Inferior parietal cortex (tissue), 1 donor: ENCODE measurements at regions not wholly inside any gene's neighbourhood (a gene's known extent, or its start where the extent isn't known, plus 50 kb on each side); places are given as distances from the start of the nearest gene placed in this dataset.
"Not testable (repeated sequence)": the region's sequence is repeated elsewhere in the genome, so short reads cannot be mapped to it uniquely, and the experiment has no call there.

Experiments
- DNase-seq: peaks from one replicate; pipeline ENCODE4 v3.0.0-alpha.2; 2016; ENCODE audit errors: extremely low spot score

DNA sequence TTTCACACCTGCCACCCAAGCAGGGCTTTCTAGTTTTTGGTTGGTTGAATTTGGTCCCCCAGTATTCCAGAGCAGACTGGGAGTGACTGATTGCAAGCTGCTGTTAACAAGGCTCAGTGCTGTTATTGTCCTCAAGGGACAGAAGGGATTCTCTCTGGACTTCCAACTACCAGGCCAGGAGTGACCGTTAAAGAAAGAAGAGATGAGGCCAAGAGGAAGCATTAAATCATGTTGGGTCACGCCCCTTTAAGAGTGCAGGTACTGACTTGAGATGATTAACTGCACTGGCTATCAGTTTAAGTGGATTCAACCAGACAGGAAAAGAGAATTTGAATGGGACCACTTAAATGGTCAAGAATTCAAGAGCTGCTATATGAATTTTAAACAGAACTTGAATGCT is 220.8 kb upstream of the PCSK5 start:
- DNase-seq: no peak

DNA sequence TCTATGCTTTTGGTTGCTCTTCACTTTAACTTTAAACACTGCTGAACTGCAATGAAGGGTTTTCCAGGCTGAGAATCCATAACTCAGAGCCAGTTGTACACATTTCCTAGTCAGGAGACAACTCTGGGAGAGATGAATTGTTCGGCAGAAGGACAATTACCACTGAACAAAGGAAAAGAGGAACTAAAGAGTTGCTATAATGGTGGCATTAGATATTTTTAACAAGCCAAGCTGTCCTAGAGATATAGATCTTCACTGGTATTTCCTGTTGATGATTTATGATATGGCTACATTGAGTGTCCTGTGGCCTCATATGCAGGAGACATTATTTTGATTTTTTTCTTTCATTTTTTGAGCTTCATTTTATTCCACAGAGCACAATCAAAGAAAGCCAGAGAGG is 219.1 kb upstream of the PCSK5 start:
- no peak for DNase-seq

DNA sequence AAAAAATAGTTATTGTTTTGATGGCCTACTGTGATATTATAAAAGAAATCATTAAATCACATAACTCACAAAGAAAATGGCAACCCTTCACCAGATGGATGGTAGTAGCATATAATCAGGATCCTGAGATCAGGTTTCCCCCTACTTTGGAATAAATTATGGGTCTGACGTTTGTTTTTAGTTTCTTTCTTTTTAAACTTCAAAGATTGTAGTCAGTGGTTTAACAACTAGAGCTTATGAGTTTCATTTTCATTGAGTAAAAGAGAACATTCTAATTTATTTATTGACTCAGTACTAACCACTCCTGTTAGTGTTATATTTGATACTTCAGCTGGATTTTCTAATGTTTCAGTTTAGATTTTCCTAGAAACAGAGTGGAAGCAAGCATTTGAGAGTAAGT is 218.0 kb upstream of the PCSK5 start:
- DNase-seq: no peak

DNA sequence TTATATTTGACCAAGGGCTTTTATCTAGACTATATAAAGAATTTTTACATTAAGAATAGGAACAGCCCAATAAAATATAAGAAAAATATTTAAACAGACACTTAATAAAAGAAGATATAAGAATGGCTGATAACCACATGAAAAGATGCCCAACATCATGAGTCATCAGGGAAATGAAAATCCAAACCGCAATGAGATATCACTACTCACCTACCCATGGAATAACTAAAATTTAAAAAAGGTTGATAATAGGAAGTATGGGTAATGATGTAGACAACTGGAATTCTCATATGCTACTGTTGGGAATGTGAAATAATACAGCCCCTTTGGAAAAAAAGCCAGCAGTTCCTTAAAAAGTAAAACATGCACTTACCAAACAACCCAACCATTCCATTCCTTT is 206.9 kb upstream of the PCSK5 start:
- DNase-seq: no peak

DNA sequence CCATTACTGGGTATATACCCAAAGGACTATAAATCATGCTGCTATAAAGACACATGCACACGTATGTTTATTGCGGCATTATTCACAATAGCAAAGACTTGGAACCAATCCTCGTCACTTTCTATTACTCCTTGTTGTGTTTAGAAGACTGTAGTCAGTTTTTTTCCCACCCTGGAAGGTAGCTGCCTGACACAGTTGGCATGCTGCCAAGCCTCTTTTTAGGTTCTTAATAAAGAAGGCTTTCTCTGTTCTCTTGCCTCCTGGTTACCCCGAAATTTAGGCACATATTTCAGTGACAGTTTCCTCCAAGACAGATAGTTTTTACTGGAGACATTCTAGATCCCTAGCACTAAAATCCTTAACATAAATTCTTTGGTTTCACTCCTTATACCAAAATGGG is 205.4 kb upstream of the PCSK5 start:
- DNase-seq: no peak

DNA sequence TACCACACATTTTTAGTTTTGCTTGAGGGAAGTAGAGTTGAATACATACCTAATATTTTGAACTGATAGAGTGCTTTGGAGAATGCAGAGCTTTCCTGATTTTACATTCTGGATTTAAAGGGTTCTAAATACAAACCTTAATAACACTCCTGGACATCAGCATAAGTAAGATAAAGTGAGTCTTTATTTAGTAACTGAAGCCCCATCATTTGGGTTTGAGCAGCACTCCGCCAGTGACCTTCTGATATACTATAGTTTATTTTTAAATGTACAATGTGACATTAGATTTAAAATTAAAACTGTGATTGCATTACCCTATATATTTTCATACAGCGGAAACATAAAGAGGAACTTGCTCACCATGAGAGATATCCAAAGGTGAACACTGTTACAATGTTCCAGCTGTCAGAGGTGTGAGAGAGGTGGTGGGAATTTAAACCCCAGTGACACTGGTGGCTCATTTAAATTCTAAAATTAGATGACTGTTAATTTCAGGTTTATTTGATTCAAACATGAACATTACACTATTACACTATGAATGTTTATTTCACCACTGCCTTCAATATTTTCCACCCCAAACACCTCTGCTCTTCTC is 203.0 kb upstream of the PCSK5 start:
- DNase-seq: no peak

DNA sequence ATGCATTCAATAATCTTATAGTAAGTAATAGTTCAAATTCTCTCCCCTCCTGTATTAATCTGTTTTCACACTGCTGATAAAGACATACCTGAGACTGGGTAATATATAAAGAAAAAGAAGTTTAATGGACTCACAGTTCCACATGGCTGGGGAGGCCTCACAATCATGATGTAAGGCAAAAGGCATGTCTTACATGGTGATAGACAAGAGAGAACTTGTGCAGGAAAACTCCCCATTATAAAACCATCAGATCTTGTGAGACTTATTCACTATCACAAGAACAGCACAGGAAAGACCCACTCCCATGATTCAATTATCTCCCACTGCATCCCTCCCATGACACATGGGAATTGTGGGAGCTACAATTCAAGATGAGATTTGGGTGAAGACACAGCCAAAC is 199.9 kb upstream of the PCSK5 start:
- DNase-seq: not testable (repeated sequence)

DNA sequence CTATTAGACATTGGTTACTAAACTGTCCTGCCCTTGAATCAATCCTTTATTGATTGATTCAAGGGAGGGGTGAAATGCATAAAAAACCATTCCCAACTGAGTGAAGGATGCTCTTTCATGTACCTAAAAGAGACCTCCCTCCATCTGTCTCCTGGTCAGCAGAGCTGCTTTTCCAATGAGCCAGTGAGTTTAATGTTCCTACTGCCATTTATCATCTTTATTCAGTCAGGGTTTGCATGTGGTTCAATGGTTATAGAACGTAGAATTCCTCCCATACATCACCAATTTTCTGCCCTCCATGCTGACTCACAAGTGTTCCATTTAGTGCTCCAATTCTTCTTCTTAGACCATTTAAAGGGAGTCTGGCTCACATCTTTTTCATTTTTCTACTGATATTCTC is 199.1 kb upstream of the PCSK5 start:
- DNase-seq: no peak

DNA sequence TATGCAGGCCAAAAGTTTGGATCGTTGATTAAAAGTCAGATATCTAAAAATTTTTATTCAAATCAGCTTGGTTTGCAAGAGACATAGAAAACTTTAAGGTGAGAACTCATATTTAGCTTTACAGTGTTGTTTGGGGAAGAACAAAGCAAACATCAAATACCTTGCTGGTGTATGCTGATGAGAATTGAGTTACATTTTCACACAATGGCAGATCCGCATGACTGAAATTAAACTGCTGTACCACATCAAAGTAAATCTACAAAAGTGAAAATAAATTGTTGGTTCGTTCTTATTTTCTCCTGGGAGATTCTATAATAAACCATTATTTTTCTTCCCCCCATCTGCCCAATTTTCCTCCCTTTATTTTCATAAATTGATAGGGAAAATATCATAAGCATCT is 198.2 kb upstream of the PCSK5 start:
- DNase-seq: no peak

DNA sequence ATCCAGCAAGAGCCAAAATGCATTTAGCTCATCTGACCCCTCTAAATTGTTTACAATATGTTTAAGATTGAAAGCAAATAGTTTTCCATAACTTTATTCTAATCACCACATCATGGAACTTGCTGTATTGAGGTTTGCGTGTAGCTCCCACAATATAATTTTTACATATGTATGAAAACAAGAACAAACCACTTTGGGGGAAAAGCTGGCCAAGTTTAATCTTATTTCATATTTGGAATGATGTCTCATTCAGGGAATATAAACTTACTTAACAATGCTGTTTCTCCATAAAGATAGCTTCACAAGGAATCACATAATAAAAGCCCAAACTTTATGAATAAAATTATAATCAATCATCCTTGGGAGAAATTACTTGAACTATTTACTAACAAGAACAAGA is 194.6 kb upstream of the PCSK5 start:
- no peak for DNase-seq

DNA sequence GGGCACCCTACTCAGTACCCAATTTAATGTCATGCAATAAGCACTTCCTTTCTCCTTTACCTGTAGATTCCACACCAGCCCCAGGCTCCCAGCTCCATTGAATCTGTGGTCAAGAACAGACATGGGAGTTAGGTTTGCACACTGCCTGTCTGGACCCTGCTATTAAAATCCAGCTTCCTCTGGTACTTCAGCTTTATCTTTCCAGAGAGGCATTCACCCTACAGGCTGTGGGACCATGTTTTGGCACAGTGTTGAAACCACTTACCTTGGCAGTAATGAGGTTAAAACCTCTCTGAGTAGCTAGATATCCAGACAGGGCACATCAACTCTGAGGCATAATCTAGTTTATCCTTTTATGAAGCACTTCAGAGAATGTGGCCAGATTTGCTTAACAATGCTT is 191.5 kb upstream of the PCSK5 start:
- DNase-seq: no peak

DNA sequence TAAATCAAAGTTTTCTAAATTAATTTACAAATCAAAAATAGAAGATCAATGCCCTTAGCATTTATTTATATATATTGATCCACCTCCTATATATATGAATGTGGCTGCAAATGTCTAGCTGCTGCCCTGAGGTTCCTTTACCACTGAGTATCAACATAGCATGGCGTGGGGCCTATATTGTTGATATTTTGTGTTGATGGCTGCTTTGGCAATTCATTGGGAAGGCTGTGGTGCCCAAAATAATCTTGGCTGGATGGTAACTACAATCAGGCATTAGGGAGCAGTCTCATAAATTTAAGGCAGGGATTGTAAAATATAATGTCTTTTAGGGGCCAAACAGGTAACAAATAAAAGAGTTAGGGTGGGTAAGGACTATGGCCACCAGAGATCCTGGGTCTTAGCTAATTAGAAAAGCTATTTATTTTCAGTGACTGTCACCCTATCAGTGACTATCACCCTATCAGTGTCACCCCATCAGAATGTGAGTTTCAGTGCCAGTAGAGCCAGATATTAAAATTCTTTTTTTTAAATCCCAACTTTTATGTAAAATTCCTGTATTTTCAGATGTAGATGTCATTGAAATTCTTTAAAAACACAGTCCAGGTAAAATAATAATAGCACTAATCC is 190.7 kb upstream of the PCSK5 start:
- DNase-seq: no peak

DNA sequence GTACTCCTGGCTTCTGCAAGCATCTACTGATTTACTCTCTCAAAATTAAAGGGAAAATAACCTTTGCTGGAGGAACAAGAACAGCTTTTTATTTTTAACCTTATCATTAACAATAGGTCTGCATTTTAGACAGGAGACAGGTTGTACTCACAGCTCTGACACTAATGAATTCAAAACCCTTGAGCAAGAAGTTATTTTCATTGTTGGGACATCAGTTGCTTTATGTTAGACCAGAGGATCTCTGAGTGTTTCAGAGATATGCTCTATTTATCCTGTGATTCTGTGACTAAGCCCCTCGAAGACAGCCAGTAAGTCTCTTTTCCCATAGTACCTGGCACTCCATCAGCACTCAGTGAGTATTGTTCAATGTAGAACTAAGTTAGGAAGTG is 190.2 kb upstream of the PCSK5 start:
- no peak for DNase-seq

DNA sequence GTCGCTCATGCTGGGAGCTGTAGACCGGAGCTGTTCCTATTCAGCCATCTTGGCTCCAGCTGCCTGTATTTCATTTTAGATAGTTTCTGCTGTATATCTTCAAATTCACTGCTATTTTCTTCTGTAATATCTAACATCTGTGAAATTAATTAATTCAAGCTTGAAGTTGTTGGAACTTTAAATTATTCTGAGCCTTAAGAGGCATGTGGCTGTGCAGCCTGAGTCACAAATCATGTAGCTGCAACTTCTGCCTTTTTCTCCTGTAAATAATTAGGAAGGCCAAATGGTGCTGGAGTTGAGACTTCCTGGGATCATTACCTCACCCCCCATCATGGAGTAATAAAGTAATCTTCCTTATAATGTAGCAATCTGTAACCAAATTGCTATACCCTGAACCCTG is 183.3 kb upstream of the PCSK5 start:
- DNase-seq: no peak

DNA sequence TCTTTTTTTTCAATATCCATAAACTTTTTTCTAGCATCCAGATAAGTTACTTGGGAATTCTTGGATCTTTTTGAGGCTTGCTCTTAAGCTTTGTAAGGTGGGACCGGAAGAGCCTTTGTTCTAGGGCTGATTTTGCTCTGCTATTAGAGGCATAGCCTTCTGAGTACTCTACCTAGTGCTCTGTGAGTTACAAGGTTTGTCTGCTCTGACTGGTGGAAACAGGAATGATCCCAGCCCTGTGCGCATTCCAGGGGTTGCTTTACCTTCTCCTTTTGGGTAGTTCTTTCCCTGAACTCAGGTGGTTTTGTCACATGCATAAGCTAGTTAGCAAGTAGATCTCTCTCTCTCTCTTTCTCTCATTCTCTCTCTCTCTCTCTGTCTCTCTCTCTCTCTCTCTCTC is 180.8 kb upstream of the PCSK5 start:
- no peak for DNase-seq

DNA sequence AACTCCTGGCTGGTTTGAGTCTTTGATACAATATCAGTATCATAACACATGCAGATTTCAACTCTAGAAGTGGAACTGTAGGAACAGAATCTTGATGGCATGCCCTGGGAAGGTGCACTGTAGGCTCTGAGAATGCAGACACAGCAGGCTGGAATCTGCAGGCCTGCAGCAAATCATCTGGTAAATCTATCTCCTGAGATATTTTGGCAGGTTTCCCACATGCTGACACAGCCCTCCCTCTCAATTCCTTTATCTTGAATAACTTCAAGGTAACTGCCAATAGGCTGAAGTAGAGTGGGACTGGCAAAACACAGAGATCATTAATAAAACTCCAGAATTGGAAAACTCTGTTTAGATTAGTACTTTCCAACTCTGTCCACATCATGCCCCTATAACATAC is 177.8 kb upstream of the PCSK5 start:
- no peak for DNase-seq

DNA sequence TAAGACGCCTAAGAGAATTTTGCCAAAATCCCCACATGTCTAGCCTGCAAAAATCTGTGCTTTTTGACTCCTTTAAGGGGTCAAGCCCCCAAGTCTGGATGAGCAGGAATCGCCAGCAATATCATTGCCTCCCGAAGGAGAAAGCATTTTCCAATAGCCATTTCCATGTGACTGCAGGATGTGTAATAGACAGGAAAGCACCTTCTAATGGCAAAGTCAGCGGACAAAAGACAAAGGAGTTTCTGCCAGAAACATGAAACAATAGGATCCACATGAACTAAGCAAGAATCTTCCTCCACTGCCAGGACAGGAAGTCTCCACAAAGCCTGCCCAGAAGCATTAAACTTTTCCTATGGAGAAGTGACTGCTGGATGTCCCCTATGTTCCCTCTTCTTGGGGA is 177.1 kb upstream of the PCSK5 start:
- DNase-seq: no peak

DNA sequence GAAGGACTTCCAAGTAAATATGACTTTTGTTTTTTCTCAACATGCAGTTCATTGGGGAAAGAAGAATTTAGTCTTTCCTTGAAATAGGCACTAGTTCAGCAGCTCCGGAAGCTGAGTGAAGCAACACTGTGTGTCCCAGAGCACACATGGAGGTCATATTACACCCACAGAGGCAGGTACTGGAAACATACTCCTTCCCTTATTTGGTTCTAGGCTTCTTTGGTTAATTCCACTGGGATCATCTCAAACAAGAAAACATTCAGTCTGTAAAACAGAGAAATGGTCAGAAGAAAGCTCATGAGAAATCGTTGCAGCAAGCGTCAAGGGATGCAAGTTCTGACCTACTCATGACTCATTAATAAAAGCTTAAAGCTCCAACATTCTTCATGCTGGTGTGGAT is 175.1 kb upstream of the PCSK5 start:
- DNase-seq: no peak

DNA sequence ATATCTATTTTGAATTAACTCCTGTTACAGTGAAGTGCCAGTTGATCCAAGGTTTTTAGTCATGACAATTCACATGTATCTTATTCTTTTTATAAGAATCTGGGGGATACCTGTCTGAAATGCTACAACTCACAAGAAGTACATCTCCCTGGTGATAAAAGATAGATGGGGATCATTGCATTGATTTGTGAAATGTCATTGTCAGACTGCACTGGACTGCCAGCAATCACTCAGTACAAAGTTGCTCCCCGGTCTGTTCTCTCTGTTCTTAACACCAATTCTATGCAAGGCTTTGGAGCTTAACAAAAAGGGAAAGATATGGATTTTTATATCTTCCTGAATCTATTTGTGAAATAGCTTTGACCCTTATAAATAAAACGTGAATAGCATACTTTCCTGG is 171.8 kb upstream of the PCSK5 start:
- no peak for DNase-seq

DNA sequence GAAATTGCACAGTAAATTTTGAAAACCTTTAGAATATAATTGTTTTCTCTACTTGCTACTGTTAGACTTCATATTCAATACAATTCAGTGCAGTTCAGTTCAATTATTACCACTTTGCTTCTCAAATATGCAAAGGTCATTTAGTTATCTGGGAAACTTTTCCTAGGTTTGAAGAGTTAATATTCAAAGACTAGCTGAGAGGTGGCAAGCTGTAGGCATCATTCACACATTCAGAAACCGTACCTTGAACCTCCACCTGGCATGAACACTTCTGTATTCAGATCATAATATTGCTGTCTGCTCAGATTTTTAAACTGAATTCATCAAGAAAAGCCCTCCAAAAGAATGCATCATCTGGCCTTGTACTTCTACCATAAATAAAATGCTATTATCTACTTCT is 162.1 kb upstream of the PCSK5 start:
- no peak for DNase-seq

DNA sequence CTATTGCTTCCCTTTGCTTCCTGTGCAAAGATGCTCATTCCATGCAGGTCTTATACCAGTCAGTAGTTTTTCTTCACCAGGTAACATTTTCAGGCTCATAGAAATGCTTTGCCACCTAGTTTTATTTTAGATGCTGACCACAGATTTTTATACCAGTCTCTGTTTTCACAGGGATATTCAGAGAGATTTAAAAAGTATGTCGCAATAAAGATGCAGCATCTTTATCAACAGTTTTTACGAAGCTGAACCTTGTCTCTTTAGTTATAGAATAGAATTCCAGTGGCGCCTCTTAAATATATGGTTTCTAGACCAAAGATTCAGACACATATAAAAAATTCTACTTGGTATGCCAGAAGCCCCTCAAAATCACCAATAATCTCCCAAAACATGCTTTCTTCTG is 155.7 kb upstream of the PCSK5 start:
- DNase-seq: no peak

DNA sequence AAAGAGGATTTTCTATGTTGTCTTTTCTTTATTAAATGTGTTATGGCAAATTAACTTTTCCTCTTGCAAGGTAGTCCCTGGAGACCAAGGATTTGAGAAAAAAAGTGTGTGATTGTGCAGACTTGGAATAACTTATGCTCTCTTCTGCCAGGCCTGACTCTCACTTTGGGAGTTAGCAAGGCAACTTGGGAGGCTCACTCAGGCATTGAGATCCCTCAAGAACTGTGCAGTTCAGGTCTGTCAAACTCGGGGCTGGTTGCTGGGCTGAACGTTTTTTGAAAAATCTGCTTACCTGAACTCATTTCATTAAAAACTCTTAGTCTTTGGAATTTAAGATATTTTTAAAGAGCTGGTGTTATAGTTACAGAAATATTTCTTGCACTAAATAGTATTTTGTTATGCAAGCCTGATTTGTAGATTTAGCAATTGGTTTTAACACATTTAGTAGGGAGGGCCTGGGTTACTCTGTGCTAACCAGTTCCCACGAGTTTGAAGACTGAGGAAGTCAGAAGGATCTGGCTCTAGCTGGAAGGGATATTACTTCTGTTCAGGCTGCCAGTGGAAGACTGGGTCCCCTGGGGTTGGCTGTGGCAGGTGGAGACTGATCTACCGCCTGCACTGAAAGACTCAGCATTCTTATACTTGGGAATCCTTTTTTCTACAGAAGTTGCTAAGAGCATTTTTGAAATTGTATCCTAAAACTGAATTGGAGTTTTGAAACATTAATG is 150.4 kb upstream of the PCSK5 start:
- DNase-seq: no peak

DNA sequence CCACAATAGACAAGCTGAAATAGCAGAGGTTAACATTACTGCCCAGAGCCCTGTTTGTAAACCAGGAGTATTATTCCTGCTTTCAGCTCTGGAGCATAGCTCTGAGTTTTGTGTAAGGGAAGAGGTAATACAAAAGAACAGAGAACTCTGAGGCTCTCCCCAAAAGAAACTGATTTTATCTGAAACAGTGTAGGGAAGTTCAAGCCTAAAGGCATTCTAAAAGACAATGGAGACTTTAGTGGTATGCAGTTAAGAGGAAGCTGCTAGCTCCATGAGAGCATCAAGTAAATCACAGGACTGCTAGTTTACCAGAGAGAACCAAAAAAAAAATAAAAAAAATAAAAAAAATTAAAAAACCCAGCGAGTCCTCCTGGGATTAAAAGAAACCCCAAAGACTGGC is 146.6 kb upstream of the PCSK5 start:
- DNase-seq: no peak

DNA sequence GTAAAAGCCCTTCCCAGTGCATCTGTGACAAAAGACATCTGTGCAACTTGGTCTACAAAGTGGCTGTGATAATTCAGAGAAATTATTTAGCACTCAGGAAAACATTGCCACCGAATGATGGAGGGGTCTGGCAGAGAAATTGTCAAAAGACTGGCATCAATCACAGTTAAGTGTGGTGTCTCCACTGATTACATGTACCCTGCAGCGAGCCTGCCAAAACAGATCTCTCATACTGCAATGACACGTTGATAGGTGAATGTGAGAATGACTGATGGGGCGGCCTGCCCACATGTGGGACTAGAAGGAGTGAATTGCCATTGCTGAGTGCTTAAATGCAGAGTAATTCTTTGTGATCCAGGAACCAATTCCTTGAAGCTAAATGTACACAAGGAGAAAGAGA is 136.4 kb upstream of the PCSK5 start:
- DNase-seq: no peak
